Cardiac muscle cell (in vitro differentiated cells and primary cell): ENCODE measurements at regions not wholly inside any gene's neighbourhood (a gene's known extent, or its start where the extent isn't known, plus 50 kb on each side); places are given as distances from the start of the nearest gene placed in this dataset.

Experiments
- DNase-seq, 2 donors: peaks; one replicate each; pipeline versions ENCODE4 v3.0.0 to v3.0.0-alpha.2; 2010 to 2017; ENCODE audit warnings: low read depth in 1 of 2, low spot score in 1 of 2
- H3K27ac ChIP-seq: fragments of 200-600 bp; sonication (generic); 2 replicates; pipeline ENCODE4 v1.5.1; 2016
- H3K27me3 ChIP-seq: fragments of 200-600 bp; sonication (generic); 2 replicates; pipeline ENCODE4 v1.6.0; 2016; ENCODE audit warnings: control low read depth
- H3K36me3 ChIP-seq: fragments of 200-600 bp; sonication (generic); 2 replicates; pipeline ENCODE4 v1.5.1; 2016; ENCODE audit warnings: control low read depth
- H3K4me1 ChIP-seq: fragments of 200-600 bp; sonication (generic); 2 replicates; pipeline ENCODE4 v1.8.1; 2017; ENCODE audit warnings: low read depth, mild to moderate bottlenecking, mixed run types
- H3K4me3 ChIP-seq: fragments of 200-600 bp; sonication (generic); 2 replicates; pipeline ENCODE4 v1.5.1; 2016; ENCODE audit warnings: mild to moderate bottlenecking
- H3K9me3 ChIP-seq: fragments of 200-600 bp; sonication (generic); 2 replicates; pipeline ENCODE4 v1.5.1; 2017; ENCODE audit warnings: low read depth, mild to moderate bottlenecking, control low read depth
- TF ChIP-seq, protein P1 (sequence below): IDR thresholded peaks from 2 replicates; pipeline ENCODE4 v1.5.1; 2012; ENCODE audit warnings: low read depth, mild to moderate bottlenecking, low read length

DNA sequence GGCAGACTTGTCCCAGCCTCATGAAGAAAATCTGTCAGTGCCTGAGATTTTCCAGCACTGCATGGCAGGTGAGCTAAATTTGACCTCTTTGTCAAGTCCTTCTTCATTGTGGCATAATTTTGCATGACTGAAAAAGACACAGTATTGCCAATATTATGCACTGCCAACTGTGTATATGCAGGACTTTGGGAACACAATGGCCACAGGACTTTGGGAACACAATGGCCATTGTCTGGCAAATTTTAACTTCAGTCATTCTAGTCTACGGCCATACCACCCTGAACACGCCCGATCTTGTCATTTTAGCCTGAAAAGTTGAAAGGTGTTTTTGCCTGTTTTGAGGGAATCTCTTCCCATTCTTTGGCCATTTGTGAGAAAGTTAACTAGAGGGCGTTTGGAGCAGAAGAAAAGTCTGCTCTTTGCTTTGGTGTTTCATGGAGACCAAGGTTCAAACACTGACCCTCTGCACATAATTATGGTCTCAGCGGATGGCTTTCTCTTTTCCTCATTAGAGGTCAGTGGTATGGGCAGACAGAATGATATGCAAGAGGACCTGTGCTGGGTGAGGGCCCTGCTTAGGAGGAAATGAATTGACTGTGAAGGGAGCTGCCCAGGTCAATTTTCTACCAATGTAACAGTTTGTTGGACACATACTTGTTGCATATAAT, 72.4 kb upstream of the NEK7 start:
- no peak overlapping the region for H3K4me3 ChIP-seq
- no peaks in the 10 kb centered on the region for H3K9me3 ChIP-seq
- no peak overlapping the region for H3K27ac ChIP-seq
- no peak for DNase-seq
- TF ChIP-seq, protein P1, sequence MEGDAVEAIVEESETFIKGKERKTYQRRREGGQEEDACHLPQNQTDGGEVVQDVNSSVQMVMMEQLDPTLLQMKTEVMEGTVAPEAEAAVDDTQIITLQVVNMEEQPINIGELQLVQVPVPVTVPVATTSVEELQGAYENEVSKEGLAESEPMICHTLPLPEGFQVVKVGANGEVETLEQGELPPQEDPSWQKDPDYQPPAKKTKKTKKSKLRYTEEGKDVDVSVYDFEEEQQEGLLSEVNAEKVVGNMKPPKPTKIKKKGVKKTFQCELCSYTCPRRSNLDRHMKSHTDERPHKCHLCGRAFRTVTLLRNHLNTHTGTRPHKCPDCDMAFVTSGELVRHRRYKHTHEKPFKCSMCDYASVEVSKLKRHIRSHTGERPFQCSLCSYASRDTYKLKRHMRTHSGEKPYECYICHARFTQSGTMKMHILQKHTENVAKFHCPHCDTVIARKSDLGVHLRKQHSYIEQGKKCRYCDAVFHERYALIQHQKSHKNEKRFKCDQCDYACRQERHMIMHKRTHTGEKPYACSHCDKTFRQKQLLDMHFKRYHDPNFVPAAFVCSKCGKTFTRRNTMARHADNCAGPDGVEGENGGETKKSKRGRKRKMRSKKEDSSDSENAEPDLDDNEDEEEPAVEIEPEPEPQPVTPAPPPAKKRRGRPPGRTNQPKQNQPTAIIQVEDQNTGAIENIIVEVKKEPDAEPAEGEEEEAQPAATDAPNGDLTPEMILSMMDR: no peak
- no peaks in the 10 kb centered on the region for H3K36me3 ChIP-seq
- no peaks in the 10 kb centered on the region for H3K27me3 ChIP-seq
- H3K4me1 ChIP-seq: peaks cover 11% of the 10 kb centered on the region

GRCh38 chr1:198086051-198086745, 70.6 kb upstream of the NEK7 start:
- no peak overlapping the region for H3K4me3 ChIP-seq
- no peaks in the 10 kb centered on the region for H3K9me3 ChIP-seq
- TF ChIP-seq, protein P1: no peak
- DNase-seq: no peak
- H3K27ac ChIP-seq: no peak overlapping the region
- no peaks in the 10 kb centered on the region for H3K36me3 ChIP-seq
- peaks cover 11% of the 10 kb centered on the region for H3K4me1 ChIP-seq
- H3K27me3 ChIP-seq: no peaks in the 10 kb centered on the region

GRCh38 chr1:198087831-198088230, 69.0 kb upstream of the NEK7 start:
- H3K4me3 ChIP-seq: no peak overlapping the region
- DNase-seq: no peak
- H3K27ac ChIP-seq: peak overlapping the region; percentile 68
- H3K9me3 ChIP-seq: no peaks in the 10 kb centered on the region
- no peaks in the 10 kb centered on the region for H3K36me3 ChIP-seq
- TF ChIP-seq, protein P1: no peak
- H3K4me1 ChIP-seq: peaks cover 11% of the 10 kb centered on the region
- no peaks in the 10 kb centered on the region for H3K27me3 ChIP-seq

GRCh38 chr1:198088360-198089071, 68.3 kb upstream of the NEK7 start:
- TF ChIP-seq, protein P1: peak; percentile 69
- peak; percentile 67 to 80 for DNase-seq
- peak overlapping the region; percentile 68 for H3K27ac ChIP-seq
- H3K4me1 ChIP-seq: peaks cover 11% of the 10 kb centered on the region
- no peaks in the 10 kb centered on the region for H3K36me3 ChIP-seq
- H3K4me3 ChIP-seq: no peak overlapping the region
- no peaks in the 10 kb centered on the region for H3K27me3 ChIP-seq
- H3K9me3 ChIP-seq: no peaks in the 10 kb centered on the region

- no peak for DNase-seq
- no peak overlapping the region for H3K27ac ChIP-seq
These were observed 60.4 kb upstream of the NEK7 start for GRCh38 chr1:198096390-198096789.

More at GRCh38 chr1:198096390-198096789, 60.4 kb upstream of the NEK7 start:
- TF ChIP-seq, protein P1: no peak
- Histone ChIP-seq H3K4me3 (no peak overlapping the region), H3K4me1 (no peaks in the 10 kb centered on the region), H3K9me3 (no peaks in the 10 kb centered on the region), H3K27me3 (no peaks in the 10 kb centered on the region), H3K36me3 (no peaks in the 10 kb centered on the region)
